Renal cortical epithelial cell (primary cell): ENCODE measurements at regions not wholly inside any gene's neighbourhood (a gene's known extent, or its start where the extent isn't known, plus 50 kb on each side); places are given as distances from the start of the nearest gene placed in this dataset.
"Not testable (repeated sequence)": the region's sequence is repeated elsewhere in the genome, so short reads cannot be mapped to it uniquely, and the experiment has no call there.

Experiments used
- DNase-seq: peaks from one replicate; pipeline ENCODE4 v3.0.0-alpha.2; 2011; ENCODE audit warnings: low read depth

DNA sequence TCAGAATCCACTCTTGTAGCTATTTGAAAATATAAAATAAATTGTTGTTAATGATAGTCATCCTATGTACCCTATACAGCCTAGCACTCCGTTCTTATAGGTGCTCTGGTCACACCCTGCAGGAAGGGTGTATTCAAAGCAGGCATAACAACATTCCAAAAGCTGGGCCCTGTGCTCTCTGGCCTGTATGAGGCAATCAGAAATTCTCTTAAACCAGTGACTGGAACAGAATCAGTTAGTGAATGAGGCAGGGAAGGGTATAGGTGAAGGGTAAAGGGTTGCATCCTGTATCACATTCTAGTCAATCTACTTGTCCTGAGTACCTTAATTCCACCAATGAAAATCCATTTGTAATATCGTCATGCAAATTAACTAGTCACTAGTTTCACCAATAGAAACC, 154.5 kb upstream of the ZNF217 start:
- peak; percentile 92 for DNase-seq

DNA sequence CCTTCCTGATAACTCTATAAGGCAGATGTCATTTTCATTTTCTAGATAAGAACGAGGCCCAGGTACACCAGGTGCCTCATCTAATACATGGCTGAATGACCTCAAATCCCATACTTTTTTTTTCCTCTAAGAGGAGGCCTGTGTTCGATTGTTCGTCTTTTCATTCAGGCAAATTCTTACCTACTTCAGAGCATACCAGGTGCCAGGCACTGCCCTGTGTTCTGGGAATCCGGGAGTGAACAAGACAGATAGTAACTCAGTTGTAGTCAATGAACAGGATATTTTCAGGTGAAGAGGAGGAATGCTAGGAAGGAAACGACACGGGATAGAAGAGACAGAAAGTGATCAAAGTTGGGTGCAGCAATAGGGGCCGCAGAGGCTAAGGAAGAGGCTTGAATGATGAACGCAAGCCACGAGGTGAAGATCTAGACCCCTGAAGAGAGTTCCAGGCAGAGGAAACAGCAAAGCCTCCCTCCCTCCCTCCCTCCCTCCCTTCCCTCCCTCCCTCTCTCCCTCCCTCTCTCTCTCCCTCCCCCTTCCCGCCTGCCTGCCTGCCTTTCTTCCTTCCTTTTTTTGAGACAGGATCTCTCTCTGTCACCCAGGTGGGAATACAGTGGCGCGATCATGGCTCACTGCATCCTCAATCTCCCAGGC, 150.1 kb upstream of the ZNF217 start:
- no peak for DNase-seq

DNA sequence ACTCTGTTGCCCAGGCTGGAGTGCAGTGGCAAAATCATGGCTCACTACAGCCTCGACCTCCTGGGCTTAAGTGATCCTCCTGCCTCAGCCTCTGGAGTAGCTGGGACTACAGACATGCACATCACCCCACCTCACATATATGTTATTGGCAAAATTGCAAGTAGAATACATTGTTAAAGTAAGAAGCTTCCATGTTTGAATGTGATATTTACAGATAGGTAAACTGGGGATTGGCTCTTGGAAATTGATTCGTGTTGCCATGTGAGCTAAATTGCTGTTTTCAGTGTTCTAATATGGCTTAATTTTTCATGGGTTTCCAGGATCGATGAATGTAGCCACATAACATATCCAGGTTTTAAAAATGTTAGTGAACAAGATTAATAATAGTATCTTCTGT, 149.0 kb upstream of the ZNF217 start:
- DNase-seq: no peak

DNA sequence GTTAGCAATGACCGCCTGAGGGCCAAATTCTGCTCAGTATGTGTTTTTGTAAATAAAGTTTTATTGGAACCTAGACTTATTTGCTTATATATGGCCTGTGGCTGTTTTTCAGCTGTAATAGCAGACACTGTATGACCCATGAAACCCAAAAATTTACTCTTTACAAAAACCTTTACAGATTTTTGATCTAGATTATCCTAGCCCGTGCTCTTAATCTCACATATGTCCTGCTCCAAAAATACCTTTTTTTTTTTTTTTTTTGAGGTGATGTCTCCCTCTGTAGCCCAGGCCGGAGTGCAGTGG, 148.0 kb upstream of the ZNF217 start:
- DNase-seq: no peak

DNA sequence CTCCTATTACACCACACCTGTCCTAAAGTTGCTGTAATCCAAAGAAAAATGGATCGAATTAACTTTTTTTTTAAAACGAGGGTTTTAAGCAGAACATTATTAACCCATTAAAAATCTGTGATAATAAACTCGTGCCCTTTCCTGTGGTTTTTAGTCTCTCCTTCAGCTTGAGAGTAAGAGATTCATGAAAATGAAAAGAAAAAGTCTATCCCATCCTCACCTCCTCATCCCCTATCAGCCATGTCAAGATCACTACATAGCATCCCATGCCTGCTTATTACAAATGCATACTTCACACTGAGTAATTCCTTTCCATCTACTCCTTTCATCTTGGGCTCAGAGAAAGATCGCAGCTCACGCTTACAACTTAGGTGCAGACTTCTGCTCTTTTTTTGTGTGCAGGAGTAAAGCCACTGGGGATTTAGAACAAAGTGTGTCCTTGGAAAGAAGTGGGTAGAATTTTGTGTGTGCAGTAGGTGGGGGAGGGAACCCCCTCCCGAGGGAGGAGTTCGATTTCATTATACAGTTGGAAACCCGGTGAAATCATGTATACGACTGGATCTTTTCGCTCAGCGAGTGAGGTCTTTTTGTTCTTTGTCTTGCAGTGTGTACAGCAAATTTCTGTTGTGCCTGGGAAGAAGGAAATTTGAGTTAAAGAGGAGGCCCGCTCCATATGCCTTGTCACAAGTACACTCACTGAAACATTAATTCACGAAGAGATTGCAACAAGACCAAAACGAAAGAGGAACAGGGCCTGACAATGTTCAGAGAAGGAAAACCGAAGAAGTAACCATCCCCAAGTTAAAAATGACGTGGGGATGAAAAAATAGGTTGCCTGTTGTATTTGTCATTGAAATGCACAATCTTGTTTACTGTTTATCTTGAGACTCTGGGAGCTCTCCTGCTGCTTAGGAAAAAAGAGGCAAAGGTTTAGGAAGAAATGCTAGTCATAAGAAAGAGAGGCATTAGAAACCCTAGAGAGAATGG, 146.5 kb upstream of the ZNF217 start:
- DNase-seq: peak; percentile 33

DNA sequence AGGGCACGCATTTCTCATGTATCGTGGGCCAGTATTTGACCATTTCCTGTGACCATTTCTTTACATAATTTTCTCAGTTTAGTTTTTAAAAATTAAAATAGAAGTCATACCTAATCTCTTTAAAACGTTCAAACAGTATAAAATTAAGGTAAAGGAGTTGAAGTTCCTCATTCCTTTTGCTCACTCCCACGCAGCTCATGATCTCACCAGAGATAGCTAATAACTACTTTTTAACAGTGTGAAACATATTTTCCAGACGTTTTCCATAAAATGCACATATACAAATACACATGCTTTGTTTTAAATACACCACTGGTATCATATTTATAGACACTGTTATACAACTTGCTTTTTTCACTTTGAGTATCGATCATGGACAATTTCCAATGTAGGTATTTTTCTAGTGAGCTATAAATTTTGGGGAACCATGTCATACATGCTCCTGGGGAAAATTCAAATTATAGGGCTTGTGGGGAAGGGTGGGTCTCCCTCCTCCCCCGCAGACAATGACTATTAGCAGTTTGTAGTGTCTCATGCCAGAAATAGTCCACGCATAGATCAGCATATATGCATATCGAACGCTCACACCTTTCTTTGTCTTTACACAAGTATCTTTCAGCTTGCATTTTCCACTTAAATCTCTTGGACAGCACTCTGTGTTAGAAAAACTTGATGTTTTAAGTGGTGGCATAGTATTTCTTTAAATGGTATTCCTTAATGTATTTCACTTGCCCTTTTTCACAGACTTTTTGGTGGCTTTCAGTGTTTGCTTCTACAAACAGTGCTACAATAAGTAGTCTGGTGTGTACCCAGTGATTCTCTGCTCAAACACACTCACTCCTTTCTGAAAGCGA, 145.5 kb upstream of the ZNF217 start:
- DNase-seq: peak; percentile 42

DNA sequence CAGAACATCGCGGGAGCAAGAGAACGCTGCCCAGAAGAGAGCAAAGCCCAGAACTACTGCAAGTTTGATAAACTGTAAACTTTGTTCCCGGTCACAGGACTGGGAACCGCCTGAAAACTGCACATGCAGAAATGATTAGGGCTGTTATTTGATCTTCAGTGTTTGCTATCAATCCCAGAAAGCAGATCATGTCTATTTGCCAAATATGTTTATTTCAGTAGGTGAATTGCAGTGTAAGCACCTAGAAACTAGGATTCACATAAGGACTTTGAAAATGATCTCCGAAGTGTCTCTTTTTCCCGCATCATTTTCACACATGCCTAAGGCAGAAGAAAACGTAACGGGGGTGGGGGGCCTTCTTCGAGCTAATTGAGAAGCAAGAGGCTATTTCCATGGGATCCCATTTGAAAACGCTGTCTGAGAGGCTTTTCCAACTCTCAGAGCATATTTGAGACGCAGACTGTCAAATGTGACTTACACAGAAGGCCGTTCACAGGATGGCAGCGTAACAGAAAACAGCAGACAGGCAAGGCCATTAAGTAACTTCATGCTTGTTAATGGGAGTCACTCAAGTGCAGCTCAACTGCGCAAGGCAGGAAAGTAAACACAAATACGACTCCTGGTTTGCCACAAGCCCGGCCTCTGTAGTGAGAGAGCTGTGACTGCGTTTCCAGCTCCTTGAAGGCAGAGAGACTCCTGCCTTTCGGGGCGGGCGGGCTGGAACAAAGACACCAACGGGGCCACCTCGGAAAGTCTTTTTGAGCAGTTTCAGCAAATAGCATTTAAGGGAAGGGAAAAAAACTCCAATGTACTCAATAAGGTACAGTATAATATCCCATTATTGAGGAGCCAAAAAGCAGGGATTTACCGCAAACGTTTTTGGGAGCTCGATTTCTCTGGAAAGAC, 144.7 kb upstream of the ZNF217 start:
- peak; percentile 98 for DNase-seq

DNA sequence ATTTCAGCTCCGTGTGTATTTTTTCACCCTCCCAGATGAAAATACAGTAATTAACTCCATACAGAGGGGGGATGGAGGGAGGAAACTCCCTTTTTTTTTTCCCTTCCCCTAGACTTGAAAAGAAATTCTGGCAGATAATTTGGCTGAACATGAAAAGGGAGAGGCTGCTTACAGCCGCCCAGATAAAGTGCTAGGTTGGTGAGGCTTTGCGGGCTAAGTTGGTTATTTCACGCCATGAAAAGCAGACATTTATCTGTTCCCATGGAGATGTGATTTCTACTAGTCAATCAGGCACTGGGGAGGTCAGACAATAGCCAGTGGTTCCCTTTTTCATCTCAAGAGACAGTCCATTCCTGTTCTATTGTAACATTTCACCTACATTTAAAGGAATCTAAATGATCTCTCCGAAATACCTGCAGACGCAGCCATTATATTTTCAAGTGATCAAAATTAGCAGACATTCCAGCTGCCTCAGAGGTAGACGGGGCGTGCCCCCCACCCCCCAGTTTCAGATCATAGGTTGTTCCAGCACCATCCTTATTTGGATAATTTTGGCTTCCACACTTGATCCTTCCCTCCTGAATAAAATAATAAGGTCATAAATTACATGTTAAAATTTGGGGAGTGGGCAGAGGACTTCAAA, 143.9 kb upstream of the ZNF217 start:
- peak; percentile 34 for DNase-seq

DNA sequence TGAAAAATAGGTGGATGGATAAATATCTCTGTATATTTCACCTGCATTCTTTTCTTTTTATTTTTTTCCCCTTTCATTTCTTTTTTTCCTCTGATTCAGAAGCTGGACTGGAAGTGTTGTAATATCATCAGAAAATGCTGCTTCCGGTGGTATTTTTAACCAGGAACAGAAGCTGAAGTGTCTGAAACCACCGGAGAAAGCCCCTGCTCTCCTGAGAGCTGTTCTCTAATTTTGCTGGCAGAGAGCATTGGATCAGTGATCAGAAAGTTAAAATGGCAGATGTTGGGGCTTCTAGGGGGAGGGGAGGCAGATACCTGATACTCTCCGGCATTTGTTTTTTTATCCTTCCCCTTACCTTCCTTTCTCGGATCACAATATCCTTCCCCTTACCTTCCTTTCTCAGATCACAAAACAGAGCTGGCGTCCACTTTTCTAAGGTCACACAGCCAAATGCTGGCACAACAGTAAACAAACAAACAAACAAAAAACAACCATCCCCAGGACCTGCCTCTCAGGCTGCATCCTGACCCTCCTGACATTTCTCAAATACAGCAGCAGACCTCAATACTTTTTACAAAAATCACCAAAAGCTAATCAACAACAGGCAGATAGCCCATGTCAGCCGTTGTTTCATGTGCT, 143.2 kb upstream of the ZNF217 start:
- peak; percentile 59 for DNase-seq

DNA sequence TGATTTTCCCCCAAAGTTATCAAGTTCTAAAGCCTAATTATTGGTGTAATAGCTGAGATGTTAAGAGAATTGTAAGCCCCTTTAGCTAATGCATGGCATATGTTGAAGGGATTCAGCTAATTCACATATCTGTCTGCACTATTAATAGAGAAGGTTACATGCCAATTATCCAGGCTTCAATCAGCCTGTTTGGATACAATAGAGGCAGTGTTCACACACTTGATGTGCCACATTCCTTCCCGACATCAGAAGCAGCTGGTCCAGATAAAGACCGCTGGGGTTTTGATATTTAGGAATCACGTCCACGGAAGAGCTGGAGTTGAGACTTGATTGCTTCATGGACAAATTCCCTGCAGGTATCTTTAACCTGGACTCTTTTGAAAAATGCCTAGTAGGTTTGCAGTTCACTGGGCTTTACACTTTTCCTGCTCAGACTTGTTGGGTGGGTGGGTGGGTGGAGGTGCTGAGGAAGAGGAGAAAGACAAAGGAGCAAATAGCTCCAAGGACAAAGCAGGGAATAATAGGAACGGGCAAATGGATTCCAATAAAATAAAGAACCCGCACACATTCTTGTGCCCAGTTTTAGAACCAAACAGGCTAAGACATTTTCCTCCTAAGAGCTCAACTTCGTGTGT, 142.6 kb upstream of the ZNF217 start:
- peak; percentile 13 for DNase-seq

DNA sequence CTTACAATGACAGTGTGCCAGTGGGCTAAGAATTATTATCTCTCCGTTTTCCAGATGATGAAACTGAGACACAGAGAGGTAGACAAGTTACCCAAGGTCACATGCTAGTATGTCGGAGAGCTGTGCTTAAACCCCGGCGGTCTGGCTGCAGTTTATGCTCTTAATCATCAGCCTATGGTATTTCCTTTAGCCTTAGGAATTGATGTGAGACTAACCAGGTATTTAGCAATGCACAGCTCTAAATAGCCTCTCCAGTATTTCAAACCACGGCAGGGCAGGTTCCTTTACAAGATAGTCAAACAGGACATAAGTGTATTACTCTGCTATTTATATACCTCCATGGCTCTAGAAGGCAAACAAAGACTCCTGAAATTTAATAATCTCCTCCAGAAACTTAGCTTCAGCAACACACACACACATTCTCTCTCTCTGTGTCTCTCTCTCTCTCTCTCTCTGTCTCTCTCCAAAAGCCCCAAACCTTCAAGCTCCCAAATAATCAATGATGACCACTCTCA, 142.0 kb upstream of the ZNF217 start:
- peak; percentile 97 for DNase-seq

DNA sequence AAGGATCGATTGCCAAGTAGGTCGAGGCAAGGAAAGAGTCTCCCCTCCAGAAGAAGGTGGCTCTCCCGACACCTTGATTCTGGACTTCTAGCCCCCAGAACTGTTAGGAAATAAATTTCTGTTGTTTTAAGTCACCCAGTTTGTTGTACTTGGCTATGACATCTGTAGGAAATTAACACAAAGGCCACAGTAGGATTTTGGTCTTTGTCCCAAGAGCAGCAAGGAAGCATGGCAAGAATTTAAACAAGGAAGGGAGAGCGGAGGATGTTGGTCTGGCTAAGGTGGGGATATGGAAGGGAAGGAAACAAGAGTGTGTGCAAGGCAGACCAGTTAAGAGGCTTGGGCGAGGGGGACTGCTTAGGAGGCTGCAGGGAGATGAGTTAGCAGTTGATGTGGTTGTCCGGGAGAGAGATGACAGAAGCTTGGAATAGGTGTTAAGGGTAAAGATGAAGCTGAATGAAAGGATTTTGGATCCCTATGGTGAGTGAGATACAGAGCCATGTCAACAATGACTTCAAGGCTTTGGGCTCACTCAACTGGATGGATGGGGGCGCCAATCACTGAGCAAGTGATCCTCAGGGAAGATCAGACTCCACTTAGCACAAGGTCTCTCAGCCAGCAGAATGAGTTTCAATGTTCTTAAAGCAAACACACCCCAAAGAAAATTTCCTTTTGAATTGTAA, 140.5 kb upstream of the ZNF217 start:
- DNase-seq: no peak

DNA sequence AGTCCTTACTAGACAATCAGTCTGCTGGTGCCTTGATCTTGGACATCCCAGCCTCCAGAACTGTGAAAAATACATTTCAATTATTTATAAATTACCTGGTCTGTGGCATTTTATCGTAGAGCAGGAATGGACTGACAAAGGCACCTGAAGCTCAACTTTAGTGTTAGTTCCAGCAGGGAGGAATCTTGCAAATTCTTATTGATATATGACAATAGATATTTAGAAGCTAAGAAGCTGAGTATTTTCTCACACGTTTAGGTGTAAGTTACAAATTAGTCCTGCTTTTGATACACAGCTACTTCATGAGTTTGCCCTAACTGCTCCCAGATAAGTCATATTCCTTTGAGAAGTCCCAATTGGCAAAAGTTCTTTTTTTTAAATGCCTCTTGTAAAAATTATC, 138.0 kb upstream of the ZNF217 start:
- DNase-seq: no peak

DNA sequence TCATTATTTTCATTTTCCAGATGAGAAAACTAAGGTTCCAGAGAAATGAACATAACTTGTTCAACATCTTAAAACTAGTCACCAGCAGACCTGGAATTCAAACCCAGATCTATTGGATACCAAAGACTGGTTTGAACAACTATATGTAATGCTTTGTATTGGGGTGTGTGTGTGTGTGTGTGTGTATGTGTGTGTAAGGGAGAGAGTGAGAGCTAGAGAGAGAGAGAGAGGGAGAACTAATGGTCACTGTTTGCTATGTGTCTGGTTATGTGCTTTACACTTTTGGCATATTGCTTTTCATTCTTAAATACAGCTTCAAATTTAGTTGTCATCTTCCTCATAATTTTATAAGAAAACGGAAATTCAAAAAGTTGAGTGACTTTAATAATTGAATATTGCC, 134.7 kb upstream of the ZNF217 start:
- DNase-seq: no peak

DNA sequence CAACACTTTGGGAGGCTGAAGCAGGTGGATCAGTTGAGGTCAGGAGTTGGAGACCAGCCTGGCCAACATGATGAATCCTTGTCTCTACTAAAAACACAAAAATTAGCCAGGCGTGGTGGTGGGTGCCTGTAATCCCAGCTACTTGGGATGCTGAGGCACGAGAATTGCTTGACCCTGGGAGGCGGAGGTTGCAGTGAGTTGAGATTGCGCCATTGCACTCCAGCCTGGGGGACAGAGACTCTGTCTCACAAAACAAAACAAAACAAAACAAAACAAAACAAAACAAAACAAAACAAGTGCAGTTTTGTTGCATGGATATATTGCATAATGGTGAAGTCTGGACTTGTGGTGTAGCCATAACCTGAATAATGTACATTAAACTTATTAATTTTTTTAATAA, 133.6 kb upstream of the ZNF217 start:
- not testable (repeated sequence) for DNase-seq

DNA sequence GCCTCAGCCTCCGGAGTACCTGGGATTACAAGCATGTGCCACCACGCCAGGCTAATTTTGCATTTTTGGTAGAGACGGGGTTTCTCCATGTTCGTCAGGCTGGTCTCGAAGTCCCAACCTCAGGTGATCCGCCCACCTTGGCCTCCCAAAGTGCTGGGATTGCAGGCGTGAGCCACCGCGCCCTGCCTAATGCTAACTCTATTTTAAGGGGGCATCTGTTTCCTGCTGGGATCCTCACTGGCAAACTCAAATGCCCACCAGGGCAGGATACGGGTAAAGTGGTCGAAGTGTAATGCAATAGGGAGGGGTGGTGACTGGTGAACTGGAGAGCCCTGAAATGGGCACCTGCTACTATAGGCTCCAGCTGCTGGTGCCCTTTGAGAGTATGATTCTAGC, 131.9 kb upstream of the ZNF217 start:
- DNase-seq: no peak

DNA sequence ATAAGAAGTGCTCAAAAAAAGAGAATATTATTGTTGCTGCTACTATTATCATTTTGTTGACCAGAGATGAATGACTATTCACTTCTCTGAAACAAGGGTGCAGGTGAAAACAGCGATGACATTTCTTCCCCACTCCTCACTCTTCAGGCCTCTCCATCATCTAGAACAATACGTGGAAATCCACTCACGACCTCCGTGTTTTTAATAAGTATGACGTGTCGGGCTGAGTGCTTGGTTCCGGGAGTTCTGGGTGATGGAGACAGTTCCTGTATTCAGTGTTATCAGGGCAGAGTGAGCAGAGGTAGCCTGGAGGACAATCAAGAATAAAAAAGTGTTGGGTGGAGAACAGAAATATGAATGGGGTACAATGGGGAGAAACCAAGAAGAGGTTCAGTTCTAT, 130.0 kb upstream of the ZNF217 start:
- no peak for DNase-seq

DNA sequence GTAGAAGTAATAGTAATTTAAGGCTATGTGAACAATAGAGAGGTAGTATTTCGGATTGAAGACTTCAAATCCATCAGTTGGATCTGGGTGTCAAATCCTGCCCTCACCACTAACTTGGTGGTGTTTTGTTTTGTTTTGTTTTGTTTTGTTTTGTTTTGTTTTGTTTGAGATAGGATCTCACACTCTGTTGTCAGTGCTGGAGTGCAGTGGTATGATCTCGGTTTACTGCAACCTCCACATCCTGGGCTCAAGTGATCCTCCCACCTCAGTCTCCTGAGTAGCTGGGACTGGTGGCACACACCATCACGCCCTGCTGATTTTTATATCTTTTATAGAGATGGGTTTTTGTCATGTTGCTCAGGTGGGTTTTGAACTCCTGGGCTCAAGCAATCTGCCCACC, 129.4 kb upstream of the ZNF217 start:
- DNase-seq: no peak

DNA sequence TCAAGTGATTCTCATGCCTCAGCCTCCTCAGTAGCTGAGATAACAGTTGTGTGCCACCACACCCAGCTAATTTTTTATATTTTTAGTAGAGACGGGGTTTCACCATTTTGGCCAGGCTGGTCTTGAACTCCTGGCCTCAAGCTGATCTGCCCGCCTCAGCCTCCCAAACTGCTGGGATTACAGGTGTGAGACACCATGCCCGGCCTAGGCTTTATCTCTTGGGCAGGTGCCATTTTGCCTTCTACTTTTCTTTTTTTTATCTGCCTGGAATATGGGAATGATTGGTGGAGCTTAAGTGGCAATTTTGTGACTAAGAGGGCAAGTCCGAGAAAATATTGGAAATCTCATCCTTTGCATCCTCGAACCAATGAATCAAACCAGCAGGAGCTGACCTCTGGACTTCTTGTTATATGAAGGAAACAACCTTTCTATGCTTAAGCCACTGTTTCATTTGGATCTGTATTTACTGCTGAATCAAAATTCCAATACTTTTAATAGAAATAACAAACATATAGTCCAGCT, 128.9 kb upstream of the ZNF217 start:
- no peak for DNase-seq
